ENCODE measurements at regions not wholly inside any gene's neighbourhood (a gene's known extent, or its start where the extent isn't known, plus 50 kb on each side); places are given as distances from the start of the nearest gene placed in this dataset.

GRCh38 chr4:164197556-164197955 lies 556.4 kb upstream of the SMIM31 start:
- TF ChIP-seq CTCF (IDR thresholded peaks at IDR 0.05; ENCODE audit: unreplicated experiment in 3 of 3): no peak
- H3K36me3 Mint-ChIP-seq (ENCODE audit: low read depth): no peaks in the 10 kb centered on the region
- H3K27ac Mint-ChIP-seq: no peak overlapping the region
- no peaks in the 10 kb centered on the region for H3K27me3 Mint-ChIP-seq (ENCODE audit: low read depth)
- H3K4me3 Mint-ChIP-seq: no peak overlapping the region
- no peaks in the 10 kb centered on the region for H3K4me1 Mint-ChIP-seq
- H3K9me3 Mint-ChIP-seq: no peaks in the 10 kb centered on the region

- H3K9me3 Mint-ChIP-seq: no peaks in the 10 kb centered on the region
- no peak for TF ChIP-seq CTCF (IDR thresholded peaks at IDR 0.05; ENCODE audit: unreplicated experiment in 3 of 3)
- no peak overlapping the region for H3K27ac Mint-ChIP-seq
- H3K27me3 Mint-ChIP-seq (ENCODE audit: low read depth): no peaks in the 10 kb centered on the region
- H3K36me3 Mint-ChIP-seq (ENCODE audit: low read depth): no peaks in the 10 kb centered on the region
- H3K4me1 Mint-ChIP-seq: no peaks in the 10 kb centered on the region
- no peak overlapping the region for H3K4me3 Mint-ChIP-seq
Measured at GRCh38 chr4:164203476-164203875, 550.5 kb upstream of the SMIM31 start.

- Mint-ChIP-seq H3K4me1 (no peaks in the 10 kb centered on the region), H3K9me3 (no peaks in the 10 kb centered on the region), H3K27me3 (ENCODE audit: low read depth) (no peaks in the 10 kb centered on the region), H3K4me3 (no peak overlapping the region), H3K36me3 (ENCODE audit: low read depth) (no peaks in the 10 kb centered on the region), H3K27ac (no peak overlapping the region)
- no peak for TF ChIP-seq CTCF (IDR thresholded peaks at IDR 0.05; ENCODE audit: unreplicated experiment in 3 of 3)
Measured at GRCh38 chr4:164204434-164204833, 549.5 kb upstream of the SMIM31 start.

GRCh38 chr4:164207460-164207859 lies 546.5 kb upstream of the SMIM31 start:
- Mint-ChIP-seq H3K36me3 (ENCODE audit: low read depth) (no peaks in the 10 kb centered on the region), H3K27me3 (ENCODE audit: low read depth) (no peaks in the 10 kb centered on the region), H3K4me1 (no peaks in the 10 kb centered on the region), H3K9me3 (no peaks in the 10 kb centered on the region), H3K27ac (no peak overlapping the region), H3K4me3 (no peak overlapping the region)
- TF ChIP-seq CTCF (IDR thresholded peaks at IDR 0.05; ENCODE audit: unreplicated experiment in 3 of 3): no peak

GRCh38 chr4:164210377-164210776 lies 543.6 kb upstream of the SMIM31 start:
- no peaks in the 10 kb centered on the region for H3K36me3 Mint-ChIP-seq (ENCODE audit: low read depth)
- no peak for TF ChIP-seq CTCF (IDR thresholded peaks at IDR 0.05; ENCODE audit: unreplicated experiment in 3 of 3)
- no peak overlapping the region for H3K4me3 Mint-ChIP-seq
- H3K27me3 Mint-ChIP-seq (ENCODE audit: low read depth): no peaks in the 10 kb centered on the region
- H3K9me3 Mint-ChIP-seq: no peaks in the 10 kb centered on the region
- H3K4me1 Mint-ChIP-seq: no peaks in the 10 kb centered on the region
- no peak overlapping the region for H3K27ac Mint-ChIP-seq

- H3K9me3 Mint-ChIP-seq: no peaks in the 10 kb centered on the region
- no peak overlapping the region for H3K27ac Mint-ChIP-seq
- H3K27me3 Mint-ChIP-seq (ENCODE audit: low read depth): no peaks in the 10 kb centered on the region
- no peaks in the 10 kb centered on the region for H3K4me1 Mint-ChIP-seq
- H3K4me3 Mint-ChIP-seq: no peak overlapping the region
- H3K36me3 Mint-ChIP-seq (ENCODE audit: low read depth): no peaks in the 10 kb centered on the region
- TF ChIP-seq CTCF (IDR thresholded peaks at IDR 0.05; ENCODE audit: unreplicated experiment in 3 of 3): no peak
Measured at GRCh38 chr4:164212134-164212533, 541.8 kb upstream of the SMIM31 start.

Data from nephron (organoid).